Activated naive CD8-positive, alpha-beta T cell (primary cell): ENCODE measurements at regions not wholly inside any gene's neighbourhood (a gene's known extent, or its start where the extent isn't known, plus 50 kb on each side); places are given as distances from the start of the nearest gene placed in this dataset.

Experiments used
- H3K27ac Mint-ChIP-seq: one replicate; pipeline ENCODE4 v1.8.0; 2021; ENCODE audit warnings: mixed read lengths
- H3K27me3 Mint-ChIP-seq: one replicate; pipeline ENCODE4 v1.8.0; 2021; ENCODE audit warnings: mixed read lengths
- H3K36me3 Mint-ChIP-seq: one replicate; pipeline ENCODE4 v1.8.0; 2021; ENCODE audit warnings: mixed read lengths
- H3K4me1 Mint-ChIP-seq: one replicate; pipeline ENCODE4 v1.8.0; 2021; ENCODE audit warnings: low read depth, mixed read lengths
- H3K4me3 Mint-ChIP-seq: one replicate; pipeline ENCODE4 v1.8.0; 2021; ENCODE audit warnings: mild to moderate bottlenecking, mixed read lengths
- H3K9me3 Mint-ChIP-seq: one replicate; pipeline ENCODE4 v1.8.0; 2021; ENCODE audit warnings: low read depth, mixed read lengths

DNA sequence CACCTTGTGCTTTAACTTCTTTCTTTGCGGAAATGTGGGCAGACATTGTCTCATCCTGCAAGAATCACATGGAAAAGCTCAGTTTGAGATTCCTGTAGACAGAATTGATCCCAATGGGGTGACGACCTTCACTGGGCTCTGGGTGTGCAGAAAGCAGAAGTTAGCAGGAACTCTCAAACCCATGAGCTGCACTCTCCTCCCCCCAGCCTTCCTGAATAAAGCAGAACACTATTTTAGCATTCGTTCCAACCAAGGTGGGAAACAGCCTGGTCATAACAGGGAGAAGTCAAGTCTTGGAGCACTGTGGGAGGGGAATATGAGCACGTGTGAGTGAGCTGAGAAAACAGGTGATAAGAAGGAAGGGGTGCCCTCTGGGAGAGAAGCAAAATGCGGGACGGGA, 87.4 kb upstream of the FER start:
- H3K27me3 Mint-ChIP-seq, result peaks cover 2% of the 10 kb centered on the region
- H3K4me3 Mint-ChIP-seq, result no peak overlapping the region
- H3K9me3 Mint-ChIP-seq, result no peaks in the 10 kb centered on the region
- no peaks in the 10 kb centered on the region for H3K4me1 Mint-ChIP-seq
- no peaks in the 10 kb centered on the region for H3K36me3 Mint-ChIP-seq
- H3K27ac Mint-ChIP-seq, result no peak overlapping the region

DNA sequence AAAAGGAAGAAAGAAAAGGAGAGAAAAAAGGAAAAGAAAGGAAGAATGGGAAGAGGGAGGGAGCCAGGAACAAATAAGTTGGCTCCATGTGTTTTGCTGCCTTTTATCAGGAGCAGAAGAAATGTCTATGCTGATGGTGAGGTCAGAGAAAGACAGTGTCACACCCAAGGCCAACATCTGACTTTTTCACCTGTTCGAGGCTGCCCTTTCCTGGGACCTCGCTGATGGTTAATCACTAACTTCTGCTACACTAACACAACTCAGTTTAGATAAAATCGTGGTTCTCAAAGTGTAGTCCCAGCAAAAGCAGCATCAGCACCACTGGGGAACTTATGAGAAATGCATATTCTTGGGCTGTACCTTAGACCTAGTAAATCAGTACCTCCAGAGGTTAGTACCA, 88.2 kb upstream of the FER start:
- Mint-ChIP-seq H3K9me3 (no peaks in the 10 kb centered on the region), H3K27ac (no peak overlapping the region), H3K4me1 (no peaks in the 10 kb centered on the region), H3K4me3 (no peak overlapping the region), H3K36me3 (no peaks in the 10 kb centered on the region), H3K27me3 (peaks cover 2% of the 10 kb centered on the region)

DNA sequence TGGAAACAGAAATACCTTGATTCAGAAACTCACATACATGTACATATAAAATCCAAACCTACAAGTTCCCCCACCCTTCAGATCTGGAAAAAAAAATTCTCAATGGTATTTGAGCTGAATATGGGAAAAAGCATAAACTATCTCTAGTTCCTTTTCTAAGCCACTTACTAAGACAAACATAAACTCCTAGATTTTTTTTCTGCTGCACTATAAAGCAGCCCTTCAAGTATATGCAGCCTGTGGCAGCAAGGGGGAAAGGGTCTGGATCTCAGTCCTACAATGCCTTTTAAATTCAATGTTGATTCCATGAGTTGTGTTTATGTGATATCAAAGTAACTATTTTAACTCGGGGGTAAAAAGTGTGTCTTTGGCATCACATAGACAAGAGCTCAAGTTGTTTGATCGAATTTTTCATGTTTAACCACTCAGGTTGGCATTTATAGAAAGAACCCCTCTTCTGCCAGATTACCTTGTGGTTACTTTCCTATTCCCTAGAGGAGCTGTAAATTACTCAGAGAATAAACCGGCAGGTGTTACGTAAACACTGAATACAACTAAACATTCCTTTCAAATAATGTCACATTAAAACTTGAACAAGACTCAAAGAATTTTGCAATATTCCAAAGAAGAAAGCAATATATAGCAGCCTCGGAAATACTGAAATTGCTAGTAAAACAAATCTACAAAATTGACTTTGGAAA, 91.8 kb upstream of the FER start:
- H3K9me3 Mint-ChIP-seq, result no peaks in the 10 kb centered on the region
- H3K27ac Mint-ChIP-seq, result no peak overlapping the region
- no peak overlapping the region for H3K4me3 Mint-ChIP-seq
- H3K27me3 Mint-ChIP-seq, result peaks cover 2% of the 10 kb centered on the region
- H3K4me1 Mint-ChIP-seq, result no peaks in the 10 kb centered on the region
- no peaks in the 10 kb centered on the region for H3K36me3 Mint-ChIP-seq

DNA sequence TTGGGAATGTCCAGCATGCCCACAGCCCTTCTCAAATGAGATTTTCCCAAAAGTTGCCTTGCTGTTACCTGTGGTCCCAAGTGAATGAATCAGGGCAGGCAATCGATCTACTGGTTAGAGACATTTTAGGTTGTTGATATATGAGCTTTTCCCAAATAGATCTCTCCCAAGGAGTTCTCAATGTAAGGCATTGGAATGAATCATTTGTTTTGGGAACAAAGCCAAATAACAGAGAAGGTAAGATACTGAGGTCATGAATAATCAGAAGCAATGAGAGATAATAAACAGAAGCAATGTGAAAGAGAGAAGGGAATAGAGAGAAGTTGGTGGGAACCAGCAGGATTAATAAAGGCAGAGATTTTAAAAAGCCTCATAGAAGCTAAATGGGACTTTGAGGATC, 93.6 kb upstream of the FER start:
- Mint-ChIP-seq H3K9me3 (no peaks in the 10 kb centered on the region), H3K4me1 (no peaks in the 10 kb centered on the region), H3K36me3 (no peaks in the 10 kb centered on the region), H3K27ac (no peak overlapping the region), H3K4me3 (no peak overlapping the region), H3K27me3 (no peaks in the 10 kb centered on the region)

DNA sequence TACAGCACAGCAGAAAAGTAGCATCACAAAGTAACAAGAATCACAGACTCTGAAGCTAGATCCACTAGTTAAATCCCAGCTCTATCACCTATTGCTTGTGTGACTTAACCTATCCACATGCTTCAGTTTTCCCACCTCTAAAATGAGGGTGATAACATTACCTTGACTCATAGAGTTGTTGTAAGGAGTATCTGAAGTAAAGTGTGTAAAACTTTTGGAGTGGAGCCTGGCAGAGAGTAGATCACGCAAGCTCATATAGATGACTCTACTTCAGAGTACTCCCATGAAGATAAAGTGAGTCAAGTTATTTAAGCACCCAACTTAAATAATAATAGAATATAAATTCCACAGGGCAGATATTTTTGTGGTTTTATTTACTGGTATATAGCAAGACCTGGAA, 94.5 kb upstream of the FER start:
- H3K9me3 Mint-ChIP-seq, result no peaks in the 10 kb centered on the region
- no peak overlapping the region for H3K27ac Mint-ChIP-seq
- no peak overlapping the region for H3K4me3 Mint-ChIP-seq
- peaks cover under 1% of the 10 kb centered on the region for H3K36me3 Mint-ChIP-seq
- H3K27me3 Mint-ChIP-seq, result no peaks in the 10 kb centered on the region
- no peaks in the 10 kb centered on the region for H3K4me1 Mint-ChIP-seq

DNA sequence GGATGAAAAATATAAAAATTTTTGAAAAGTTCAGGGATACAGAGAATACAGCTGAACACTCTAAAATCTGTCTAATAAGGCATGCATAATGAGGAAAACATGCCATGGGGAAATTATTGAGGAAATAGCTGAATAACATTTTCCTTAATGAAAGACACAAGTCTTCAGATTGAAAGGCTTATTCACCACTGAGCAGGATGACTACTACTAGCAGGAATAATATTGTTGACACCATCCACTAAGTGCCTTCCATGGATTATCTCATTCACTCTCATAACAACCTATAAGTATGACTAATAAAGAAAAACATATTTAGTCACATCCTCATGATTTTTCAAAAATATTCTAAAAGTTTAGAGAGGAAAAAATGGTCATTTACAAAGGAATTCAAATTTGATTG, 96.7 kb upstream of the FER start:
- Mint-ChIP-seq H3K4me1 (no peaks in the 10 kb centered on the region), H3K27me3 (no peaks in the 10 kb centered on the region), H3K9me3 (peaks cover 4% of the 10 kb centered on the region), H3K36me3 (peaks cover 2% of the 10 kb centered on the region), H3K4me3 (no peak overlapping the region), H3K27ac (no peak overlapping the region)

DNA sequence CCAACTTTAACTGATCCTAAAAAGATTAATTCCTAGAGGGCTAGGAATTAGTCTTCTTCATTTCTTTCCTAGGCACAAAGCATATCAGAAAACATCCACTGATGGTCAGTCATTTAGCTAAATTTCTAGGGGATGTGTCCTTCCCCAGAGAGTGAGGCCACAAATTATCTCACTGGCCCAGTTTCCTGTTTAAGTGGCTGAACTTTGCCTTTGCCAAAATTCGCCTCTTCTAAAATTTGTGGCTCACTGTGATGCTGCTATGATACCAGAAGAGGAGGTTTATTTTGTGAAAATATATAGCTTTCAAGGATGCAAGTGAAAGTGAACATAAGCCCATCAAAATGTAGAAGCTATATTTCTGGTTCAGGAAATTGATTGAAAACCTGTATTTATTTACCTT, 98.1 kb upstream of the FER start:
- no peak overlapping the region for H3K4me3 Mint-ChIP-seq
- no peaks in the 10 kb centered on the region for H3K27me3 Mint-ChIP-seq
- H3K36me3 Mint-ChIP-seq, result peaks cover 2% of the 10 kb centered on the region
- peaks cover 4% of the 10 kb centered on the region for H3K9me3 Mint-ChIP-seq
- H3K27ac Mint-ChIP-seq, result no peak overlapping the region
- H3K4me1 Mint-ChIP-seq, result no peaks in the 10 kb centered on the region

DNA sequence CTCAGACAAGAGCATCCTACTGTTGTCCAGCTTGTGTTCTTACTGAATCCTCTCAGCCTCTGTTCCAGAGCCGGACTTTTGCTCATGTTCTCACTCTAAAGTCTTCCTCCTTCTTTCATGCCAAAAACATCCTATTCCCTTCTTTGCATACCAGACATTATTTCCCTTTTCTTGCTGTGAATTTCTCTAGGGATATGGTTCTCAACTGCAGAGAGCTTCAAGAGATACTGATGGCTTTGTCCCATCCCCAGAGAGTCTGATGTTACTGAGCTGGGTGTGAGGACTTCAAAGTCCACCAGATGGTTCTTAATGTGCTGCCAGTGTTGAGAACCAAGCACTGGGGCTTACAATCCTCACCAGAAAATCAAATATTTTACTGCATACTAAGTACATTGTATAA, 98.6 kb upstream of the FER start:
- no peak overlapping the region for H3K27ac Mint-ChIP-seq
- H3K4me1 Mint-ChIP-seq, result no peaks in the 10 kb centered on the region

DNA sequence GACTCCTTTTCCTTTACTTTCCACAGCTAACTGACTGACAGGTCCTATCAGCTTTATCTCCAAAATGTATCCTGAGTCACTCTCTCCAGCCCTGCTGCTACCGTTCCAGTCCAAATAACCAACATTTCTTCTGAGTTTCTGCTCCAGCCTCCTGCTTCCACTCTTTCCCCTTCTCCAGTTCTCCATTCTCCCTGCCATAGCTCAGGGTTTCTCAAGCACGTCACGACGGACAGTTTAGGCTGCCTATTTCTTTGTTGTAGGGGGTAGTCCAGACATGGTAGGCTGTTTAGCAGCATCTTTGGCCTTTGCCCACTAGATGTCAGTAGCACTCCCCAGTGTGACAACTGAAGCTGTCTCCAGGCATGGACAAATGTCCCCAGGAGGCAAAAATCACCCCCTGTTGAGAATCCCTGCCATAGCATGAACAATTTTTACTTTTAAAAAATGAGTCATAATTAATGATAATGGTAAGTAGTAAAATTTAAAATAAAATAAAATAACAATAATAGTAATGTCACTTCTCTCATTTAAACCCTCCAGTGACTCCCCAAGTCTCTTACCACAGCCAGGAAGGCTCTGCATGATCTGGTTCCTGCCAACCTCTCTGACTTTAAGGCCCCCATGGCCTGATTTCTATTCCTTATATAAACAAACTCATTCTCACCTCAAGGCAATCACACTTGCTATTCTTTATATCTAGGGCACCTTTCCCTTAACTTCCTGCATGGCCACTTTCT, 105.4 kb upstream of the FER start:
- Mint-ChIP-seq H3K27me3 (peaks cover 9% of the 10 kb centered on the region), H3K9me3 (peaks cover 4% of the 10 kb centered on the region), H3K4me3 (no peak overlapping the region), H3K27ac (no peak overlapping the region), H3K4me1 (peaks cover 2% of the 10 kb centered on the region), H3K36me3 (no peaks in the 10 kb centered on the region)

More for the DNA sequence above, 98.6 kb upstream of the FER start:
- Mint-ChIP-seq H3K36me3 (peaks cover 2% of the 10 kb centered on the region), H3K27me3 (no peaks in the 10 kb centered on the region), H3K9me3 (peaks cover 4% of the 10 kb centered on the region), H3K4me3 (no peak overlapping the region)

DNA sequence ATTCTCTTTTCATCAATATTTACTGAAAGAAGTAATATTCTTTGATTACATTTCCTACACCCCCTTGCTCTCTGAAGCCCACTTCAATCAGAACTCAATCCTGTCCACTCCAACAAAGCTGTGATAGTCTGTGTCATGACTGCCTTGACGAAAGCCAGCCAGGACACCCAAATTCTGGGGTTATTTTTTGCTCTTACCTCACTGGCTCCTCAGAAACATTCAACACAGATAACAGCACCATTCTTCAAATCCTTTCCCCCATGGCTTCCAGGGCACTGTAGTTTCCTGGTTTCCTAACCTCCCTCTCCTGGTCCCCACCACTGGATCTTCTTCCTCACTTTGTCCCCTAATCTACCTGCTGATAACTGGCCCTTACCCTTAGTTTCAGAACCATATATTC, 106.1 kb upstream of the FER start:
- H3K36me3 Mint-ChIP-seq, result no peaks in the 10 kb centered on the region
- H3K9me3 Mint-ChIP-seq, result no peaks in the 10 kb centered on the region
- H3K27ac Mint-ChIP-seq, result no peak overlapping the region
- no peak overlapping the region for H3K4me3 Mint-ChIP-seq
- H3K4me1 Mint-ChIP-seq, result peaks cover 2% of the 10 kb centered on the region
- H3K27me3 Mint-ChIP-seq, result peaks cover 9% of the 10 kb centered on the region

DNA sequence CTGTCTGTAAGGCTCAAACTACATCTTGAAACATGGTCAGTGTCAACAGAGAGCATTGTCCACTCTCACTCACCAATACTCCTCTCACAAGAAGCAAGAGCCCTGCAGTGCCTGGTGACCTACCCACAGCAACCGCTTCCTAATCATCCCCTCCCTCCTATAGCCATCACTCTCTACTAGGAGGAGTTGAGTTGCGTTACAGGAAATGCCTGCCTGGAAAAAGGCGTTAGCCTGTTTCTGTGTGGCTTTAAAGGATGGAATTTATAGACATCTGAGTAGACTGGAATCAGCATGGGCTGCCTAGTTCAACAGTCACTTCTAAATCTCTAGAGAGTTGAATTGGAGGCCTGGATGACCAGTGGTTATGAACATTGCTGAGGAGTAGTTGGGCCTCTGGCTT, 108.3 kb upstream of the FER start:
- Mint-ChIP-seq H3K9me3 (no peaks in the 10 kb centered on the region), H3K36me3 (no peaks in the 10 kb centered on the region), H3K27ac (no peak overlapping the region), H3K4me3 (no peak overlapping the region), H3K27me3 (peaks cover 11% of the 10 kb centered on the region), H3K4me1 (peaks cover 2% of the 10 kb centered on the region)

DNA sequence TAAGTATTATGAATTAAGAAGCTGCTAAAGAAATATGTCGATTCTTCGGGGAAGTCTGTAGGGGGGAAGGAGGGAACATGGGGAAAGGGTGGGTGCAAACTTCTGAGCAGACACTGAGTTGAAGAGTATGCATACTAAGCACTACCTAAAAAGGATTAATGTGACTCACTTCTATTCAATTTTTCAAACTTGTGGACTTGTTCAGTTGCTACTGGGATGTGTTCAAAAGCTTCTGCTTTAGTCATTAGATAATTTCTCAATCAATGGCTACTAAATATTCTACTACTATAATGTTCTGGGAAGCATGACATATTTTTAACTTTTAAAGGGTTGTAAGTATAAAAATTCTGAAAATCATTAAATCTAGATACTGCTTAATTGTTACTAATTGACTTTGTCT, 109.7 kb upstream of the FER start:
- H3K4me1 Mint-ChIP-seq, result peaks cover 2% of the 10 kb centered on the region
- H3K4me3 Mint-ChIP-seq, result no peak overlapping the region
- peaks cover 13% of the 10 kb centered on the region for H3K27me3 Mint-ChIP-seq
- no peak overlapping the region for H3K27ac Mint-ChIP-seq
- no peaks in the 10 kb centered on the region for H3K36me3 Mint-ChIP-seq
- no peaks in the 10 kb centered on the region for H3K9me3 Mint-ChIP-seq

DNA sequence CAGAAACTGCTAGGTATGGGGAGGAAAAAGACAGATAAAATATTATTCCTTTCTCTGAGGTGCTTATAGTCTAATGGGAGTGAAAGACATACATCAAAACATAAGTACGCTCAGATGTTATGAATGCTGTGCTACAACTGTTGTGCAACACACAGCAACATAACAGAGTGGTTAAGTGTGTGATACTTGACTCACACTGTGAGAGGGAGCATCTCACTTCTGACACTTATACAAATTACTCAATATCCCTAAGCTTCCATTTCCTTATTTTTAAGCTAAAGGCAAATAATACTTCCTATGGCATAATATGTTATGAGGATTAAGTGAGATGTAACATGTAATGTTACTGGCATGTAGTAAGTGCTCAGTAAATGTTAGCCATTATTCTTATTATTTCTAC, 110.6 kb upstream of the FER start:
- Mint-ChIP-seq H3K4me3 (no peak overlapping the region), H3K27me3 (peaks cover 12% of the 10 kb centered on the region), H3K36me3 (no peaks in the 10 kb centered on the region), H3K9me3 (no peaks in the 10 kb centered on the region), H3K27ac (no peak overlapping the region), H3K4me1 (peaks cover under 1% of the 10 kb centered on the region)

DNA sequence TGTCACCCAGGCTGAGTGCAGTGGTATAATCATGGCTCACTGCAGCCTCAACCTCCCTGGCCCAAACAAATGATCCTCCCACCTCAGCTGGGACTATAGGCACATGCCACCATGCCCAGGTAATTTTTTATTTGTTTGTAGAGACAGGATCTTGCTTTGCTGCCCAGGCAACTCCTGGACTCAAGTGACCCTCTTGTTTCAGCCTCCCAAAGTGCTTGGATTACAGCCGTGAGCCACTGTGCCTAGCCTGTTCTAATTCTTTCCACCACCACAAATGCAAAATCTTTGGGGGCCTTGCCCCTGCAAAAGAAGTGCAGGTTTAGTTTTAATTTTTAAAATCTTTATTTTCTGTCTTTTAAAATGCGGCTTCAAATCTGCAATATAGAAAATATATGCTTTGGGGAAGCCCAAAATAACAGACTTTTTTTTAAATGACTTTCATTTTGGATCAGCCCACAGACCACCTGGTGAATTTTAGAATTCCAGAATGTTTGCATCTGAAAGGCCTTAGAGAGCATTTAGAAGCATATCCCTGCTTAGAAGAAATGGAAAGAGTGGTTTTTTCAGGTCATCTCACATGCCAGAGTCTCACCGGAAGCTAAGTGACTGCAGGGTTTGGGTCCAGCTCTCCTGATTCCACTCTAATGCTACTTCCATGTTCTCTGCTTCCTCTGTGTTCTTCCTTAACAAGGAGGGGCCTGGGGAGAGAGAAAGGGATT, 111.4 kb upstream of the FER start:
- H3K4me1 Mint-ChIP-seq, result no peaks in the 10 kb centered on the region
- H3K36me3 Mint-ChIP-seq, result no peaks in the 10 kb centered on the region
- no peaks in the 10 kb centered on the region for H3K9me3 Mint-ChIP-seq
- no peak overlapping the region for H3K4me3 Mint-ChIP-seq
- H3K27ac Mint-ChIP-seq, result no peak overlapping the region
- peaks cover 8% of the 10 kb centered on the region for H3K27me3 Mint-ChIP-seq

DNA sequence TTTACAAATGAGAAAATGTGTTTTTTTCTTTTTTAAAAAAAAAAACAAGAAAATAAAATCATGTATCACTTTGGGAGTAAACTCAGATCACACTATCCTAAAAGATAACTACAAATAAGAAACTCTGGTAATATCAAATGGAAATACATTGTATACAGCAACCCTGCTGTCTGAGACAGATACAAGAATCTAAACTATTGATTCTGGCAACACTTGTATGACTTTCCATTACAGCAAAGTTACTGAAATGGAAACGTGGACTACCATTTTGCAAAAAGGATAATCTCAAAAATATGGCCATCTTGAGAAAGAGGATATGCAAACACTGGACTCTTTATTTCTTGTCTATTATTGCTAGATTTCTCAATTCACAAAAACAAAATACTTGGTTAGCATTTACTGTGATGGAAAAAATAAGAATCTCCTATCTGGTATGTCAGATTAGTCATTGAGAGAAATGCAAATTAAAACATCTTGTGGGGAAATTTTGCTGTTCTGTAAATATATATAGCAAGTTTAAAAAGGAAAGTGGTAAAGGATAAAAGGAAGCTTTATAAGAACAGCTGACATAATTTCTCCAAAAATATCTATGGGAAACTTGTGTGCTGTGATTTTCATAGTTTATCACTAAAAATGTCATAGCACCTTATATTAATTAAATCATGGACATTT, 112.9 kb upstream of the FER start:
- Mint-ChIP-seq H3K4me3 (no peak overlapping the region), H3K27ac (no peak overlapping the region), H3K9me3 (no peaks in the 10 kb centered on the region), H3K27me3 (peaks cover 8% of the 10 kb centered on the region), H3K36me3 (no peaks in the 10 kb centered on the region), H3K4me1 (no peaks in the 10 kb centered on the region)
